Endothelial cell of umbilical vein (primary cell): ENCODE measurements at regions not wholly inside any gene's neighbourhood (a gene's known extent, or its start where the extent isn't known, plus 50 kb on each side); places are given as distances from the start of the nearest gene placed in this dataset.
A peak's percentile ranks its signal among the peaks of the same experiment; 100 is the strongest.

Source experiments
- BruUV-seq: library from RNA; stranded (reverse); fragments of 400-500 nt; replicated peaks from 2 replicates; lab custom pipeline; 2021; lab: Mats Ljungman, UMichigan
- CTCF ChIA-PET: fragments of 300-600, 350-600 bp; sonication (Branson Sonifier 250); formaldehyde crosslinking; loops from one replicate; lab custom pipeline; 2021; ENCODE audit warnings: antibody characterized with exemption, inconsistent platforms; lab: Charles Lee
- POLR2A ChIA-PET: fragments of 300-600, 350-600 bp; sonication (Branson Sonifier 250); formaldehyde crosslinking; loops from one replicate; lab custom pipeline; 2021; ENCODE audit warnings: antibody characterized with exemption, inconsistent platforms; lab: Charles Lee
- DNase-seq: peaks from one replicate; pipeline ENCODE4 v3.0.0-alpha.2; 2011; ENCODE audit warnings: low read depth, low spot score
- FAIRE-seq: peaks from 2 replicates; lab custom pipeline; 2011; peaks lifted over from hg19 to GRCh38; lab: Jason Lieb, UNC
- H2AFZ ChIP-seq: 2 replicates; pipeline ENCODE4 v1.6.0; 2012; ENCODE audit warnings: low read depth, low read length, control low read depth, inconsistent platforms
- H3K27ac ChIP-seq: 2 replicates; pipeline ENCODE4 v1.5.1; 2011; ENCODE audit warnings: low read depth, mild to moderate bottlenecking, control low read depth, low read length, moderate library complexity; ENCODE audit not compliant: insufficient read depth
- H3K27me3 ChIP-seq, 2 experiments: 2 replicates each; pipeline versions ENCODE4 v1.6.0 to v1.6.1; 2011; ENCODE audit warnings: low read length in 2 of 2, mixed read lengths in 1 of 2; ENCODE audit not compliant: control insufficient read depth in 2 of 2, insufficient read depth in 2 of 2
- H3K36me3 ChIP-seq, 2 experiments: 2 replicates in 1 of 2; 3 replicates in 1 of 2; pipeline ENCODE4 v1.5.1; 2011; ENCODE audit warnings: low read length in 2 of 2, mild to moderate bottlenecking in 1 of 2, moderate library complexity in 1 of 2; ENCODE audit not compliant: control insufficient read depth in 2 of 2, insufficient read depth in 2 of 2; ENCODE audit errors: extremely low read depth in 1 of 2
- H3K4me1 ChIP-seq: 3 replicates; pipeline ENCODE4 v1.5.1; 2011; ENCODE audit warnings: mild to moderate bottlenecking, low read length; ENCODE audit not compliant: control insufficient read depth, insufficient read depth; ENCODE audit errors: extremely low read depth
- H3K4me2 ChIP-seq: 2 replicates; pipeline ENCODE4 v1.6.1; 2011; ENCODE audit warnings: low read length, control low read depth, mixed read lengths; ENCODE audit not compliant: insufficient read depth
- H3K4me3 ChIP-seq, 3 experiments: fragments of 200-600 bp in 1 of 3; sonication (generic), shearing (Covaris generic) in 1 of 3; replicated peaks in 1 of 3; 2 replicates each; pipeline ENCODE4 v1.5.1; 2011 to 2016; ENCODE audit warnings: control low read depth in 3 of 3, low read length in 3 of 3, mild to moderate bottlenecking in 2 of 3, inconsistent platforms in 1 of 3, low read depth in 1 of 3, moderate library complexity in 1 of 3; ENCODE audit not compliant: insufficient read depth in 1 of 3
- H3K79me2 ChIP-seq: 2 replicates; pipeline ENCODE4 v1.6.0; 2012; ENCODE audit warnings: low read length, inconsistent platforms; ENCODE audit not compliant: control insufficient read depth, insufficient read depth
- H3K9ac ChIP-seq: replicated peaks from 2 replicates; pipeline ENCODE3; 2011; ENCODE audit warnings: low read length, control low read depth; ENCODE audit not compliant: insufficient read depth; ENCODE audit errors: extremely low read depth
- H3K9me1 ChIP-seq: replicated peaks from 3 replicates; pipeline ENCODE4 v1.6.0; 2011; ENCODE audit warnings: mild to moderate bottlenecking, low read length; ENCODE audit not compliant: control insufficient read depth, insufficient read depth; ENCODE audit errors: extremely low read depth
- H3K9me3 ChIP-seq: replicated peaks from 2 replicates; pipeline ENCODE4 v1.5.1; 2012; ENCODE audit warnings: low read length, inconsistent platforms; ENCODE audit not compliant: control insufficient read depth, insufficient read depth
- H4K20me1 ChIP-seq: replicated peaks from 2 replicates; pipeline ENCODE3; 2011; ENCODE audit warnings: mild to moderate bottlenecking, low read length; ENCODE audit not compliant: control insufficient read depth, insufficient read depth; ENCODE audit errors: extremely low read depth
- CTCF ChIP-seq, 2 donors: IDR thresholded peaks; 1 replicate in 1 of 2; 2 replicates in 1 of 2; pipeline ENCODE4 v1.5.1; 2011; ENCODE audit warnings: low read length in 2 of 2, mild to moderate bottlenecking in 2 of 2, moderate library complexity in 2 of 2, control low read depth in 1 of 2, inconsistent platforms in 1 of 2, low read depth in 1 of 2; ENCODE audit not compliant: insufficient read depth in 1 of 2; ENCODE audit errors: extremely low read depth in 1 of 2
- FOS ChIP-seq: IDR thresholded peaks from 2 replicates; pipeline ENCODE4 v1.6.1; 2011; ENCODE audit warnings: mild to moderate bottlenecking, low read length, moderate library complexity, borderline replicate concordance; ENCODE audit not compliant: insufficient read depth
- GATA2 ChIP-seq: IDR thresholded peaks from 2 replicates; pipeline ENCODE4 v1.7.0; 2011; ENCODE audit warnings: low read depth, mild to moderate bottlenecking, moderate library complexity, mixed read lengths, low read length; ENCODE audit not compliant: insufficient read length, insufficient read depth
- MAX ChIP-seq: IDR thresholded peaks from 2 replicates; pipeline ENCODE4 v1.6.1; 2011; ENCODE audit not compliant: insufficient read depth, insufficient read length
- POLR2A ChIP-seq: IDR thresholded peaks from 2 replicates; pipeline ENCODE4 v1.6.1; 2012; ENCODE audit warnings: low read depth, mild to moderate bottlenecking, control low read depth, low read length
- POLR2AphosphoS5 ChIP-seq: IDR thresholded peaks from 2 replicates; pipeline ENCODE4 v1.6.1; 2012; ENCODE audit warnings: low read depth, mild to moderate bottlenecking, control low read depth, low read length, moderate library complexity; ENCODE audit not compliant: insufficient read depth
- dilution Hi-C: fragments of 300-500 bp; cut with MboI; formaldehyde crosslinking; loops from one replicate; pipeline ENCODE4 v1.15.0; 2019; ENCODE audit warnings: low sequenced_read_pairs; ENCODE audit not compliant: extremely low pct_ligation_motif_present
- intact Hi-C: fragments of 100-400 bp; cut with micrococcal nuclease; formaldehyde crosslinking; loops from one replicate; pipeline ENCODE4 v1.10.0; 2022

GRCh38 chr5:3077684-3078083 is 326.2 kb upstream of the IRX2 start:
- Histone ChIP-seq H3K79me2 (no peaks in the 10 kb centered on the region), H3K9me3 (peaks cover 10% of the 10 kb centered on the region), H4K20me1 (no peaks in the 10 kb centered on the region), H3K4me1 (no peaks in the 10 kb centered on the region), H3K27me3 (no peaks in the 10 kb centered on the region), H3K36me3 (no peaks in the 10 kb centered on the region), H3K4me2 (no peak overlapping the region), H3K9ac (no peak overlapping the region), H2AFZ (no peak overlapping the region), H3K27ac (no peak overlapping the region), H3K4me3 (no peak overlapping the region), H3K9me1 (no peaks in the 10 kb centered on the region)
- TF ChIP-seq POLR2A, result no peak
- TF ChIP-seq POLR2AphosphoS5, result no peak
- TF ChIP-seq GATA2, result no peak
- no peak for TF ChIP-seq FOS
- ChIA-PET POLR2A (no interaction called here), CTCF (no interaction called here)
- intact Hi-C loops (no loop called here), dilution Hi-C loops (no loop called here)
- no TSS peak for BruUV-seq
- DNase-seq (no peak), FAIRE-seq (no peak)

GRCh38 chr5:3075309-3075708 is 323.8 kb upstream of the IRX2 start:
- no peak for TF ChIP-seq MAX
- TF ChIP-seq CTCF (IDR thresholded peaks at IDR 0.05; ENCODE audit: extremely low read depth in 1 of 2, insufficient read depth in 1 of 2, low read depth in 1 of 2, low read length in 2 of 2), result peak in 1 of 2 donors; percentile 2
- H3K27ac ChIP-seq, result no peak overlapping the region
- ChIA-PET CTCF (no interaction called here), POLR2A (no interaction called here)
- no peak overlapping the region for H2AFZ ChIP-seq
- DNase-seq (no peak), FAIRE-seq (no peak)
- dilution Hi-C loops (no loop called here), intact Hi-C loops (no loop called here)
- H3K36me3 ChIP-seq, result no peaks in the 10 kb centered on the region
- peaks cover 7% of the 10 kb centered on the region for H3K9me3 ChIP-seq
- BruUV-seq, result no TSS peak
- H3K4me2 ChIP-seq, result no peak overlapping the region
- no peaks in the 10 kb centered on the region for H3K27me3 ChIP-seq
- H4K20me1 ChIP-seq, result no peaks in the 10 kb centered on the region
- H3K4me3 ChIP-seq, result no peak overlapping the region
- H3K4me1 ChIP-seq, result no peaks in the 10 kb centered on the region
- no peaks in the 10 kb centered on the region for H3K79me2 ChIP-seq
- H3K9me1 ChIP-seq, result no peaks in the 10 kb centered on the region
- H3K9ac ChIP-seq, result no peak overlapping the region
